ENCODE measurements at regions not wholly inside any gene's neighbourhood (a gene's known extent, or its start where the extent isn't known, plus 50 kb on each side); places are given as distances from the start of the nearest gene placed in this dataset.

DNA sequence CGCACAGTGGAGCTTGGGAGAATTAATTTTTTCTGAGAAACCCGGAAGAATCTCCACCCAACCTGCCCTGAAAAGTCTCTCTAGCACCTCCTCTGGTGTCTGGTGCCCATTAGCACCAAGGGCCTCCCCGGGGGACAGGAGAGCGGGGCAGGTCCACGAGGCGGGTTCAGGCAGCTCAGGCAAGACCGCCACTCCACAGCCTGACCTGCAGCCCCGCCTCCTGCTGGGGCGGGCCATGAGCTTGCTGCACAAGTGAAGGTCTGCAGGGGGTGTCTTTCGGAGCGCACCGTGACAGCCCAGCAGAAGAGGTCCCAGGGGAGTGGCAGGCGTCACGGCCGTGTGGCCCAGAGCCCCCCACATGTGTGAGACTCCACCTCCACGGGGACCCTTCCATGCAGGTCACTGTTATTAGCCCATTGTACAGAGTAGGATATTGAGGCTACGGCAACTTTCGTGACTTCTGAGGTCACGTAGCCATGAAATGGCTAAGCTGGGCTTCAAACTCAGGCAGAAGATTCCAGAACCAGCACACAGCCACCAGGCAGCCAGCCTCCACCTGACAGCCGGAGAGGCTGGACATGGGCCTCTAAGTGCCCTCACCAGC lies 63.9 kb upstream of the SLCO4A1 start:
- peaks cover 45% of the 10 kb centered on the region for H3K27me3 Mint-ChIP-seq
- TF ChIP-seq, protein P1, sequence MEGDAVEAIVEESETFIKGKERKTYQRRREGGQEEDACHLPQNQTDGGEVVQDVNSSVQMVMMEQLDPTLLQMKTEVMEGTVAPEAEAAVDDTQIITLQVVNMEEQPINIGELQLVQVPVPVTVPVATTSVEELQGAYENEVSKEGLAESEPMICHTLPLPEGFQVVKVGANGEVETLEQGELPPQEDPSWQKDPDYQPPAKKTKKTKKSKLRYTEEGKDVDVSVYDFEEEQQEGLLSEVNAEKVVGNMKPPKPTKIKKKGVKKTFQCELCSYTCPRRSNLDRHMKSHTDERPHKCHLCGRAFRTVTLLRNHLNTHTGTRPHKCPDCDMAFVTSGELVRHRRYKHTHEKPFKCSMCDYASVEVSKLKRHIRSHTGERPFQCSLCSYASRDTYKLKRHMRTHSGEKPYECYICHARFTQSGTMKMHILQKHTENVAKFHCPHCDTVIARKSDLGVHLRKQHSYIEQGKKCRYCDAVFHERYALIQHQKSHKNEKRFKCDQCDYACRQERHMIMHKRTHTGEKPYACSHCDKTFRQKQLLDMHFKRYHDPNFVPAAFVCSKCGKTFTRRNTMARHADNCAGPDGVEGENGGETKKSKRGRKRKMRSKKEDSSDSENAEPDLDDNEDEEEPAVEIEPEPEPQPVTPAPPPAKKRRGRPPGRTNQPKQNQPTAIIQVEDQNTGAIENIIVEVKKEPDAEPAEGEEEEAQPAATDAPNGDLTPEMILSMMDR (IDR thresholded peaks at IDR 0.05) = no peak
- intact Hi-C loops (cut with micrococcal nuclease) = no loop called here
- H3K4me1 Mint-ChIP-seq (ENCODE audit: low read depth) = no peaks in the 10 kb centered on the region
- ChIA-PET CTCF (interaction anchor here (0.9 to 2.1 kb wide), 3 partner anchors 38 to 213 kb away, joined by 3 to 7 read pairs (median 3); no protein-coding TSS in a partner anchor), POLR2A (no interaction called here)
- no peak overlapping the region for H3K4me3 Mint-ChIP-seq
- no peaks in the 10 kb centered on the region for H3K36me3 Mint-ChIP-seq (ENCODE audit: low read depth)
- H3K9me3 Mint-ChIP-seq = no peaks in the 10 kb centered on the region
- DNase-seq = no peak
- no peak overlapping the region for H3K27ac Mint-ChIP-seq
- ATAC-seq = no peak

DNA sequence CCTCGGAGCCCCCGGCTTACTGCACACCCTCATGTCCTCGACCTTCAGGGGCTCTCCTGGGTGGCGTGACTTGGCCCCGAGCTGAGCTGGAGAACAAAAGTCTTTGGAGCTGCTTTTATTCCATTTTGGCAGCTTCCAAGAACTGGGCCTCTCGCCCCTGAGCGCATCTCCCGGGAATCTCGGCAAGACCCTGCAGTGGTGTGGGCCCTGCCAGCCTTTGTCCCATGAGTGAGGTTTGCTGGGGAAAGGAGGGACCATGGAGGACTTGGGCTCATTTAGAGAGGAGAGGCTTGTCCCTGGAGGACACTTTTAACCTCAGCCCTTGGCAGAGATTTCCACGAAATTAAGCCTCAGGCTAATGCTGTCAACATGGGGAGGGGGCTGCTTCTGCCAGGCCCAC lies 62.3 kb upstream of the SLCO4A1 start:
- H3K4me1 Mint-ChIP-seq (ENCODE audit: low read depth) = no peaks in the 10 kb centered on the region
- intact Hi-C loops (cut with micrococcal nuclease) = no loop called here
- no peak for ATAC-seq
- H3K36me3 Mint-ChIP-seq (ENCODE audit: low read depth) = no peaks in the 10 kb centered on the region
- ChIA-PET POLR2A (interaction anchor here (0.6 kb wide), 1 partner anchor 47 kb away, joined by 3 read pairs; no protein-coding TSS in a partner anchor), CTCF (no interaction called here)
- no peaks in the 10 kb centered on the region for H3K9me3 Mint-ChIP-seq
- no peak for DNase-seq
- H3K4me3 Mint-ChIP-seq = no peak overlapping the region
- TF ChIP-seq, protein P1 (IDR thresholded peaks at IDR 0.05) = no peak
- peaks cover 43% of the 10 kb centered on the region for H3K27me3 Mint-ChIP-seq
- no peak overlapping the region for H3K27ac Mint-ChIP-seq

DNA sequence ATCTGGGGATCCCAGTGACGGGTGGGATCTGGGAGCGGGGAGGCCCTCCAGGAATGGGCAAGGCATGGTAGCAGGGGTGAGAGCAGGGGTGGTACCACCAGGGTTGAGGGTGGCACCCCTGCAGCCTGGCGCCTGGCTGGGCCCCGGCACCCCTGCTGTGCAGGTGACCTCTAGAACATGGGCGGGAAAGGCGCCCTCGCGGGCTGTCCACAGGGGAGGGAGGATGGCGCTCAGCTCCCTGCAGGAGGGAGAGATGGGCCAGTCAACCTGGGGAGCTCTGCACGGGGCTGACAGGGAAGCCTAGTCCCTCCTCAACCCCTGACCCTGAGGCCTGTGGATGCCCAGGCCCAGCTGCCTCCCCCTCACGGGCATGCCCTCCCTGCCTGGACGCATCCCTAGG lies 61.6 kb upstream of the SLCO4A1 start:
- POLR2A ChIA-PET = interaction anchor here (0.6 kb wide), 1 partner anchor 46 kb away, joined by 3 read pairs; no protein-coding TSS in a partner anchor
- intact Hi-C loops (cut with micrococcal nuclease) = no loop called here
- TF ChIP-seq, protein P1 (IDR thresholded peaks at IDR 0.05) = no peak
- CTCF ChIA-PET = no interaction called here
- Mint-ChIP-seq H3K27ac (no peak overlapping the region), H3K36me3 (ENCODE audit: low read depth) (no peaks in the 10 kb centered on the region), H3K27me3 (peaks cover 44% of the 10 kb centered on the region), H3K4me3 (no peak overlapping the region), H3K4me1 (ENCODE audit: low read depth) (no peaks in the 10 kb centered on the region), H3K9me3 (no peaks in the 10 kb centered on the region)
- DNase-seq = no peak
- no peak for ATAC-seq

DNA sequence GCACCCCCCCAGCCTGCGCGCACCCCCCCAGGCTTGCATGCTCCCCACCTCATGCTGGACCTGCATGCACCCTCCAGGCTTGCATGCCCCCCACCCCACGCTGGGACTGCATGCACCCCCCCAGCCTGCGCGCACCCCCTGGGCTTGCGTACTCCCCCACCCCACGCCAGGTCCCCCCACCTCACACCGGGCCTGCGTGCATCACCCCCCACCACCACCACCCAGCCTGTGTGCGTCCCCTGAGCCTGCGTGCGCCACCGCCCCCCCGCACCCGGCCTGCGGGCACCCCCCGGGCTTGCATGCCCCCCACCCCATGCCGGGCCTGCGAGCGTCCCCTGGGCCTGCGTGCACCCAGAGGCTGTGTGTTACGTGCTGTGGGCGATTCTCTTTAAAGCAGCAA lies 61.0 kb upstream of the SLCO4A1 start:
- Mint-ChIP-seq H3K27me3 (peaks cover 44% of the 10 kb centered on the region), H3K4me3 (no peak overlapping the region), H3K4me1 (ENCODE audit: low read depth) (no peaks in the 10 kb centered on the region), H3K9me3 (no peaks in the 10 kb centered on the region), H3K27ac (no peak overlapping the region), H3K36me3 (ENCODE audit: low read depth) (no peaks in the 10 kb centered on the region)
- intact Hi-C loops (cut with micrococcal nuclease) = no loop called here
- TF ChIP-seq, protein P1 (IDR thresholded peaks at IDR 0.05) = no peak
- ChIA-PET CTCF (no interaction called here), POLR2A (no interaction called here)
- no peak for ATAC-seq
- no peak for DNase-seq

DNA sequence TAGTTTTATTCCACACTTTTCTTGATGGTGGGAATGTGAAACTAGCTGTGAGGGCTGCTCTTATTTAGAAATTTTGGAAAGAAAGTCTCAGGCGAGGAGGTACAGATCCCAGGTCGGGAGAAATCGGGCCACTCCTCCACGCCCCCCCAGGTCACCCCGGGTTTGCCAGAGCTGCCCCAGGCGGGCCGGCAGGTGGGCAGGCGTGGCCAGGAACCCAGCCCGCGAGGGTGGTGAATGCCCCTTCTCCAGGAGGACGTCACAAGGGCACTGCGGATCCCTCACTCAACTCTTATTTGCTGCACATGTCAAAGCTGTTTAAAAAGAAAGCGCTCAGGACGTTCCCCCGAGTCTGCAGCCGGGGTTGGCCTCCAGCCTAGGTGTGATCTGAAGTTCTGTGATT lies 60.5 kb upstream of the SLCO4A1 start:
- Mint-ChIP-seq H3K9me3 (no peaks in the 10 kb centered on the region), H3K4me1 (ENCODE audit: low read depth) (no peaks in the 10 kb centered on the region), H3K4me3 (no peak overlapping the region), H3K27me3 (peaks cover 42% of the 10 kb centered on the region), H3K36me3 (ENCODE audit: low read depth) (no peaks in the 10 kb centered on the region), H3K27ac (no peak overlapping the region)
- TF ChIP-seq, protein P1 (IDR thresholded peaks at IDR 0.05) = no peak
- intact Hi-C loops (cut with micrococcal nuclease) = no loop called here
- ChIA-PET CTCF (interaction anchor here (1.3 kb wide), 1 partner anchor 30 kb away, joined by 3 read pairs; no protein-coding TSS in a partner anchor), POLR2A (no interaction called here)
- ATAC-seq (no peak), DNase-seq (no peak)

All from activated CD8-positive, alpha-beta T cell treated with anti-CD3 and anti-CD28 coated beads for 36 hours (primary cell).